ENCODE measurements at regions not wholly inside any gene's neighbourhood (a gene's known extent, or its start where the extent isn't known, plus 50 kb on each side); places are given as distances from the start of the nearest gene placed in this dataset.

DNA sequence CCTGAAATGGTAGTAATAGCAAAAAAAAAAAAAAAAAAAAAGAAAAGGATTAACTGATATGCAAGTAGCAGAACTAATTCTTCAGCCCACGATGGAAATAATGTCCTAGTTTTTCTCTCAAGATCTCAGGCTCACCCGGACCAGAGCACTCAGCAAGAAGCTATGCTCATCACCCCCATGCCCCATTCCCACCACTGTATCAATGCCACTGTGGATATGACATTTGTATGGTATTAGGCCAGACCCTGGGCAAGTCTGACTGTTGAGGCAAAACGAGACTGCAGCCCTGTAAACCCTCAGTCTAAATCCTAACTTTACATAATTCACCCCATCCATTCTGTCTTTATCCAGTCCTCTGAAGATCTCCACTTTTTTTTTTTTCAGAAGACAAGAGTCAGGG lies 186.1 kb upstream of the KLF14 start:
- TF ChIP-seq POLR2AphosphoS5 (IDR thresholded peaks at IDR 0.05; ENCODE audit: low read depth, low read length) (no peak), POLR2A (IDR thresholded peaks at IDR 0.05; ENCODE audit: low read depth, low read length) (no peak)

Data from GM12892 (cell line).